ENCODE measurements at regions not wholly inside any gene's neighbourhood (a gene's known extent, or its start where the extent isn't known, plus 50 kb on each side); places are given as distances from the start of the nearest gene placed in this dataset.
A peak's percentile ranks its signal among the peaks of the same experiment; 100 is the strongest.

GRCh38 chr16:80489173-80489572 is 51.6 kb upstream of the DYNLRB2 start:
- ATAC-seq (no peak), DNase-seq (no peak)
- Histone ChIP-seq H3K9me3 (no peaks in the 10 kb centered on the region), H3K27me3 (no peaks in the 10 kb centered on the region), H3K36me3 (no peaks in the 10 kb centered on the region), H3K4me3 (no peak overlapping the region), H3K27ac (no peak overlapping the region), H3K4me1 (no peaks in the 10 kb centered on the region)
- no peak for TF ChIP-seq CTCF (IDR thresholded peaks at IDR 0.05)
- 92% methylated on average over 1 of the region's 1 CpG for WGBS (ENCODE audit: insufficient coverage, low coverage, low lambda C conversion rate, missing lambda C conversion rate)
- intact Hi-C loops (cut with DNase I), result no loop called here

DNA sequence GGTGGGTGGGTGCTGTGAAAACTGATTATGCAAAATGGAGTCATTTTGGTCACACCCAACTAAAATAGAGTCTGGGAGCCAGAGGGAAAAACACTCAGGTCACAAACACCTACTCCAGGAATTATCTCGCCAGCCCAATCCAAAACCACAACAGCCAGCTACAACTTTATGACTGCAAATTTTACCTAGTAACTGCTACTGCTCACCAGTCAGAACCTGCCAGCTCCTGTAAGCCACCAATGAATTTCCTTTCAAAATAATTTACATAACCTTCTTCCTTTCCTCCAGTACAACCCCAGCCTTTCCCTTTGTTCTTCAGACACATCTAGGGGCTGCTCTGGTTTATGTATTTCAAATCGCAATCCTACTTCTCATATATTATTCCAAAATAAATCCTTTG is 52.6 kb upstream of the DYNLRB2 start:
- H3K36me3 ChIP-seq, result no peaks in the 10 kb centered on the region
- DNase-seq (no peak), ATAC-seq (no peak)
- 87% methylated on average over 2 of the region's 2 CpGs for WGBS (ENCODE audit: insufficient coverage, low coverage, low lambda C conversion rate, missing lambda C conversion rate)
- H3K9me3 ChIP-seq, result no peaks in the 10 kb centered on the region
- no peak overlapping the region for H3K4me3 ChIP-seq
- no peaks in the 10 kb centered on the region for H3K27me3 ChIP-seq
- H3K4me1 ChIP-seq, result no peaks in the 10 kb centered on the region
- no peak for TF ChIP-seq POLR2A (IDR thresholded peaks at IDR 0.05)
- H3K27ac ChIP-seq, result no peak overlapping the region
- intact Hi-C loops (cut with DNase I), result no loop called here

DNA sequence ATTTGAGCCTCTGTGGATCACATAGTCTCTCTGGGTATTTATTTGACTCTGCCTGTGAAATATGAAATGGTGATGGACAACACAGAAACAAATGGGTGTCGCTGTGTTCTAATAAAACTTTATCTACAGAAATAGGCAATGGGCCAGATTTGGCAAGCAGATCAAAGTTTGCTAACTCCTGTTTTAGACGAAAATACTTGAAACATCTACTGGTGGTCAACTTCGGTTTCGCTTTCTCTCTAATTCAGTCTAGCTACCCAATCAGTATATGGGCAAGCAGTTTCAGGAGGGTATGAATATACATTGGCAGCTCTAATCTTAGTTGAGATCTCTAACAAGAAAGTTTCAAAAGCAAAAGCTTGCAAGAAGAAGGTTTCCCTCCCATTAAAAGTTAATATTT is 60.1 kb upstream of the DYNLRB2 start:
- H3K4me3 ChIP-seq, result no peak overlapping the region
- H3K9me3 ChIP-seq, result no peaks in the 10 kb centered on the region
- no peaks in the 10 kb centered on the region for H3K27me3 ChIP-seq
- H3K36me3 ChIP-seq, result no peaks in the 10 kb centered on the region
- H3K4me1 ChIP-seq, result no peaks in the 10 kb centered on the region
- TF ChIP-seq POLR2A (IDR thresholded peaks at IDR 0.05) (no peak), CTCF (IDR thresholded peaks at IDR 0.05) (no peak)
- no peak overlapping the region for H3K27ac ChIP-seq
- no peak for DNase-seq
- intact Hi-C loops (cut with DNase I), result no loop called here
- 69% methylated on average over 4 of the region's 4 CpGs for WGBS (ENCODE audit: insufficient coverage, low coverage, low lambda C conversion rate, missing lambda C conversion rate)
- no peak for ATAC-seq

DNA sequence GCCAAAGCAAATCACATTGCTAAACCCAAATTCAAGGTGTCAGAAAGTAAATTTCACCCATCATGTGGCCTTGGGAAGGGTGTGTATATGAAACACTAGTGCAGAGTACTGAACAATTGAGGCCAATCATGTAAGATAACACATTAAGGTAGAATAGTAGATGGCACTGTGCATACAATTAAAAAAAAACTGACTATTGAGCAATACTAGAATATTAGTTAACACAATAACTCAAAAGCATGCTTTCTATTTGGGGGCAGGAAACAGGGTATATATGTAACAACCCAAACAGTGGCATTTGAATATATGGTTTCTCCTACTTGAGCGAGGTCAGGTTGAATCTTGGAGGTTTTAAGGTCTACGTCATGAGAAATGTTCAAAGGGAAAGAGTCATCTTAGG is 63.0 kb upstream of the DYNLRB2 start:
- no peaks in the 10 kb centered on the region for H3K27me3 ChIP-seq
- no peak overlapping the region for H3K27ac ChIP-seq
- H3K4me1 ChIP-seq, result no peaks in the 10 kb centered on the region
- no peak for ATAC-seq
- no peaks in the 10 kb centered on the region for H3K9me3 ChIP-seq
- no peak overlapping the region for H3K4me3 ChIP-seq
- intact Hi-C loops (cut with DNase I), result no loop called here
- TF ChIP-seq POLR2A (IDR thresholded peaks at IDR 0.05), result no peak
- TF ChIP-seq CTCF (IDR thresholded peaks at IDR 0.05), result no peak
- WGBS (ENCODE audit: insufficient coverage, low coverage, low lambda C conversion rate, missing lambda C conversion rate), result 84% methylated on average over 2 of the region's 2 CpGs
- DNase-seq, result no peak
- H3K36me3 ChIP-seq, result no peaks in the 10 kb centered on the region

DNA sequence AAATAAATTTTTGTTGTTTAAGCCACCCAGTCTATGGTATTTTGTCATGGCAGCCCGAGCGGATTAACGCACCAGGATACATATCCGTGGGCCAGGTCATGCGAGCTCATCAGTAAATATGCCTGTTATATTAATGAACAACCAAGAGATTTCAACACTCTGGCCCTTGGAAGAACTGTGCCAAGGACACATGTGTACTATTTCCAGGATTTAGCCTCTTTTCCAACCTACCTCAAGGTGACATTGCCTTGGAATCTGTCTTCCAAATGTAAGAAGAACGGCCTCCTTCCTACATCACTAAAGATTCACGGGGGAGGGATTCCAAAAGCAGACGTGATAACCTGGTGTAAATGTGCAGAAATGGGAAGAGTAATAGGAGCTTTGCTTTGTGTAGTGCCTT is 72.8 kb upstream of the DYNLRB2 start:
- peak overlapping the region in 2 of 3 donors; percentile 19 to 50 for H3K27ac ChIP-seq
- 46% methylated on average over 8 of the region's 8 CpGs for WGBS (ENCODE audit: insufficient coverage, low coverage, low lambda C conversion rate, missing lambda C conversion rate)
- DNase-seq (peak in 2 of 3 donors; percentile 31 to 64), ATAC-seq (peak; percentile 53 to 64 (median 61))
- H3K9me3 ChIP-seq, result no peaks in the 10 kb centered on the region
- no peak overlapping the region for H3K4me3 ChIP-seq
- H3K27me3 ChIP-seq, result no peaks in the 10 kb centered on the region
- H3K4me1 ChIP-seq, result peaks cover 0 to 35% (median 18%) of the 10 kb centered on the region in 4 donors
- no peak for TF ChIP-seq POLR2A (IDR thresholded peaks at IDR 0.05)
- no peak for TF ChIP-seq CTCF (IDR thresholded peaks at IDR 0.05)
- intact Hi-C loops (cut with DNase I), result no loop called here
- H3K36me3 ChIP-seq, result no peaks in the 10 kb centered on the region

All from right lobe of liver (tissue), 6 donors.